Psoas muscle (tissue), 7 donors: ENCODE measurements at regions not wholly inside any gene's neighbourhood (a gene's known extent, or its start where the extent isn't known, plus 50 kb on each side); places are given as distances from the start of the nearest gene placed in this dataset.

ENCODE experiments used
- ATAC-seq, 4 donors: fragments of 200-7000 bp; cut with Tn5 transposase; one replicate each; pipeline ENCODE4 v1.9.1; 2020; ENCODE audit warnings: moderate library complexity in 3 of 4, mild to moderate bottlenecking in 2 of 4
- DNase-seq, 2 donors: peaks; one replicate each; pipeline ENCODE4 v3.0.0-alpha.2; 2020
- H3K27ac ChIP-seq: fragments of 200-600 bp; one replicate; pipeline ENCODE4 v1.8.0; 2022
- H3K27me3 ChIP-seq, 3 donors: fragments of 200-600 bp in 1 of 3; one replicate each; pipeline versions ENCODE4 v1.6.1 to v1.8.0; 2013 to 2022; ENCODE audit warnings: low read length in 2 of 3, mild to moderate bottlenecking in 2 of 3, moderate library complexity in 1 of 3; ENCODE audit not compliant: insufficient read depth in 3 of 3
- H3K36me3 ChIP-seq, 2 donors: fragments of 200-600 bp in 1 of 2; one replicate each; pipeline versions ENCODE4 v1.6.1 to v1.8.0; 2013 to 2022; ENCODE audit warnings: low read depth in 1 of 2, mild to moderate bottlenecking in 1 of 2, moderate library complexity in 1 of 2; ENCODE audit not compliant: insufficient read depth in 1 of 2
- H3K4me1 ChIP-seq: fragments of 200-600 bp; one replicate; pipeline ENCODE4 v1.8.0; 2022
- H3K4me3 ChIP-seq: fragments of 200-600 bp; one replicate; pipeline ENCODE4 v1.8.0; 2022; ENCODE audit warnings: mild to moderate bottlenecking
- H3K9me3 ChIP-seq: fragments of 200-600 bp; one replicate; pipeline ENCODE4 v1.8.0; 2022
- WGBS, 3 donors: extraction: QIAGEN DNeasy Blood & Tissue Kit; methylation state at CpG; one replicate each; pipeline versions ENCODE4 v1.1.6 to v1.1.7; 2013; 5-methylcytosine and 5-hydroxymethylcytosine counted together
- intact Hi-C, 2 donors: fragments of 100-400 bp; cut with DNase I; formaldehyde crosslinking; loops; one replicate each; pipeline versions ENCODE4 v1.11.0 to v1.14.2; 2022
- TF ChIP-seq, protein P1 (sequence below): fragments of 200-600 bp; IDR thresholded peaks from one replicate; pipeline ENCODE4 v1.8.0; 2022; ENCODE audit warnings: antibody characterized with exemption
- donor health status: healthy with polysubstance abuse.
- donor health status: DM: no; HTN: no; CAD: no; lungs with moderate emphysema.
- donor health status: Bipolar disorder and iron deficiency.
- donor health status: healthy.
- donor health status: DM: yes; HTN: yes; CAD: no.
- donor health status: DM: no; HTN: no; CAD: no.
- donor health status: DM: yes; HTN: yes; CAD: no.

DNA sequence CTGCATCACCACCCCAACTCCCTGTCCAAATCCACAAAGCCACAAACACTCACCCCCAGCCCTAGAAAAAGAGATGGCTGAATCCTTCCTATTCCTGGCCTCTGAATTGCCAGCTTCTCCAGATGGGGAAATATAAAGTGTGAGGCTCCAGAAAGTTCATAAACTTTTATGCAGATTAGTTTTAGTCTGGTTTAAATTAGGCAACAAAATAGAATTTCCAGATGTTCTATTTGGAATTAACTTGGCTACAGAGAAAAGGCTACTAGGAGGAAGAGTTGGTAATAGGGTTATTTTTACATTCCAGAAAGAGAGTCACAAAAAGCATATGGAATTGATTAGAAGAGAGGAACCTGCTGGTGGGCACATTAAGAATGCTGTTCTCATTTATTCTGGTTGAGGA, 56.0 kb downstream of the EN1 start:
- Histone ChIP-seq H3K9me3 (no peaks in the 10 kb centered on the region), H3K36me3 (no peaks in the 10 kb centered on the region), H3K4me1 (no peaks in the 10 kb centered on the region), H3K27ac (no peak overlapping the region), H3K27me3 (no peaks in the 10 kb centered on the region), H3K4me3 (no peak overlapping the region)
- ATAC-seq (no peak), DNase-seq (no peak)
- intact Hi-C loops = no loop called here
- TF ChIP-seq, protein P1, sequence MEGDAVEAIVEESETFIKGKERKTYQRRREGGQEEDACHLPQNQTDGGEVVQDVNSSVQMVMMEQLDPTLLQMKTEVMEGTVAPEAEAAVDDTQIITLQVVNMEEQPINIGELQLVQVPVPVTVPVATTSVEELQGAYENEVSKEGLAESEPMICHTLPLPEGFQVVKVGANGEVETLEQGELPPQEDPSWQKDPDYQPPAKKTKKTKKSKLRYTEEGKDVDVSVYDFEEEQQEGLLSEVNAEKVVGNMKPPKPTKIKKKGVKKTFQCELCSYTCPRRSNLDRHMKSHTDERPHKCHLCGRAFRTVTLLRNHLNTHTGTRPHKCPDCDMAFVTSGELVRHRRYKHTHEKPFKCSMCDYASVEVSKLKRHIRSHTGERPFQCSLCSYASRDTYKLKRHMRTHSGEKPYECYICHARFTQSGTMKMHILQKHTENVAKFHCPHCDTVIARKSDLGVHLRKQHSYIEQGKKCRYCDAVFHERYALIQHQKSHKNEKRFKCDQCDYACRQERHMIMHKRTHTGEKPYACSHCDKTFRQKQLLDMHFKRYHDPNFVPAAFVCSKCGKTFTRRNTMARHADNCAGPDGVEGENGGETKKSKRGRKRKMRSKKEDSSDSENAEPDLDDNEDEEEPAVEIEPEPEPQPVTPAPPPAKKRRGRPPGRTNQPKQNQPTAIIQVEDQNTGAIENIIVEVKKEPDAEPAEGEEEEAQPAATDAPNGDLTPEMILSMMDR = no peak

DNA sequence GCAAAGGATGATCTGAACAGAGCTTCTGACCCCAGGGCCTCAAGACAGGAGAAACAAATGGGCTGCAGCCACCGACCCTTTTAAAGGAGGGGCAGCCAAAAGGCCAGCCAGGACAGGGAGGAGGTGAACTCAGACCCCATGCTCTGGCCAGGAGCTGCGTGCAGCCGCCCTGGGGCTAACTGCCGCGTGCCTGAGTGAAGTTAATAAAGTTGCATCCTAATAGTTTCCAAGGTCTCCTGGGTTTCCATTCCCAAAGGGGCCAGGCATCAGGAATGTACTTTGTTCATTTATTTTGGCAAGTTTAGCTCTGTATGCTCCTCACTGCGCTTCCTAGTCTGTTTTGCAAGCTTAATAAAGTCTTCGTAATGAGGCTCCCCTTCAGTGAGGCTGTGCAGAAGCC, 60.7 kb downstream of the EN1 start:
- no peak overlapping the region for H3K27ac ChIP-seq
- intact Hi-C loops = no loop called here
- TF ChIP-seq, protein P1 = no peak
- no peaks in the 10 kb centered on the region for H3K36me3 ChIP-seq
- H3K27me3 ChIP-seq = no peaks in the 10 kb centered on the region
- no peak overlapping the region for H3K4me3 ChIP-seq
- WGBS, 3 donors = 34 to 52% (median 45%) methylated on average over 7 of the region's 7 CpGs
- H3K4me1 ChIP-seq = no peaks in the 10 kb centered on the region
- H3K9me3 ChIP-seq = no peaks in the 10 kb centered on the region
- no peak for DNase-seq
- ATAC-seq = no peak

DNA sequence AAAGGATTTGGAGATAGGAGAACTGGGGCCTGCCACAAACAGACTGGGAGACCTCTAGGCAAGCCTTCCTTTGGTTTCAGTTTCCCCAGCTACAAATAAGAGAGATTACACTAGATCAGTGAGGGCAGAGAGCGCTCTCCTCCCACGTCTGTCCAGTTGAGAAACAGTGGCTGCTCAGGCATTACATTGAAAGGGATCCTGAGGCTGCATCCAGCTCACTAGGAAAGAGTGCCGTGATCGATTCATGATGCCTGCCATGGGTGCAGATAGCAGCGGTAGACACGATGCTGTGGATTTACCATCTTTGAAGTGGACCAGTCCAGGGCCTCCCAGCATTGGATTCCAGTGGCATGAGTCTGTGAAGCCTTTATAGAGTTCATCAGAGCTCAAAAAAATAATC, 62.6 kb downstream of the EN1 start:
- H3K4me1 ChIP-seq = no peaks in the 10 kb centered on the region
- H3K9me3 ChIP-seq = no peaks in the 10 kb centered on the region
- no peak overlapping the region for H3K27ac ChIP-seq
- DNase-seq (no peak), ATAC-seq (no peak)
- TF ChIP-seq, protein P1 = no peak
- peaks cover 0 to 5% (median 0%) of the 10 kb centered on the region in 3 donors for H3K27me3 ChIP-seq
- WGBS, 3 donors = 83 to 84% (median 83%) methylated on average over 6 of the region's 6 CpGs
- H3K36me3 ChIP-seq = no peaks in the 10 kb centered on the region
- intact Hi-C loops = no loop called here
- no peak overlapping the region for H3K4me3 ChIP-seq

DNA sequence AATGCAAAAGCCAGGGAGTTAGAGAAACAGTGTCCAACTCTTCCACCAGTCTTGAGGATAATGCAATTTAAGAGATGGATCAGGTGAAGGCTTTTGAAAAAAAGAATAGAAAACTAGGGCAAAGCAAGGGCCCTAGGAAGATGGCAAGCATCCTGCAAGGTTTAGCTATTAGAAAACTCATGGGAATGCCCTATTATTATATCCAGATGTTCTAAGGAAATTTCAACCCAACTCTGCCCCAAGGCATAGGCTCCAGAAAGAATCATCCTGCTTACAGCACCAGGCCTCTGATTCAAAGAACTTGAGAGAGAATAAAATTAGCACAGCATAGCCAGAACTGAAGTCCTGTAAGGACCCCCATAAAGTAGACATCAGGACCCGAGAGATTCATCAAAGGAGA, 68.1 kb downstream of the EN1 start:
- Histone ChIP-seq H3K4me1 (no peaks in the 10 kb centered on the region), H3K27me3 (peaks cover 0 to 6% (median 5%) of the 10 kb centered on the region in 3 donors), H3K9me3 (no peaks in the 10 kb centered on the region), H3K27ac (no peak overlapping the region), H3K4me3 (no peak overlapping the region), H3K36me3 (no peaks in the 10 kb centered on the region)
- TF ChIP-seq, protein P1 = no peak
- intact Hi-C loops = no loop called here
- ATAC-seq (no peak), DNase-seq (no peak)
- WGBS, 3 donors = 60 to 77% (median 68%) methylated on average over 1 of the region's 1 CpG

DNA sequence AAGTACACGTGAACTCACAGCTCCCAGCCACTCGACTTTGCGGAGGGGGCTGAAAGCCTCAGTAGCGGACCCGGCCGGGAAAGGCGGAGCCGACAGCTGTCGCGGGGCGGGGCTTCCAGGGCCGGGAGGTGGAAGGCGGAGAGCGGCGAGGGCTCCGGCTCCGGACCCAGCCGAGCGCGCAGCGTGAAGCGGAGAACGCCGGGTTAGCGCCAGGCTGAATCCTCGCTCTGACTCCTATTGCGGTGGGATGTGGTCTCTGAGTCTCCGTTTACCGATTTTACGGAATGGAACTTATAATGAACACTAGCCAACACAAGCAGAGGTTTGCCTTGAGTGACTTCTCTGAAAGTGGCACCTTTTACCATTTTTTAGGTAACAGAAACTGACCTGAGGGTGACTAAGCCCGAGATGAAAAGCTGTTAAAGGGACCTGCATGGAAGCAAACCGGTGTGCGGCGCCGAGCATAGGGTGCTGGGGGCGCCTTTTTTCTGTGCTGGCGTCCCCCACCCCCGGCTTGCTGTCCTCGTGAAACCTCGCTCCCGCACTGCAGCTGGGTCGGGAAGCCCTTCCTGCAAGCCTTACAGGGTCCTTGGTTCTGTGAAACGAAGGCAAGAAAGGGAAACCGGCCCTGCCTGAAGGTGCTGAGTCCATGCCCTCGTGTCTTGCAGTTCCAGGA, 72.9 kb downstream of the EN1 start:
- Histone ChIP-seq H3K36me3 (no peaks in the 10 kb centered on the region), H3K27me3 (peaks cover 0 to 30% (median 5%) of the 10 kb centered on the region in 3 donors), H3K4me3 (peak overlapping the region; percentile 71), H3K9me3 (no peaks in the 10 kb centered on the region), H3K27ac (no peak overlapping the region), H3K4me1 (no peaks in the 10 kb centered on the region)
- TF ChIP-seq, protein P1 = no peak
- peak; percentile 71 to 77 for DNase-seq
- 0 to 1% (median 1%) methylated on average over 45 of the region's 45 CpGs for WGBS, 3 donors
- intact Hi-C loops = loop anchor here in 1 of 2 donors (5.0 kb wide), 1 partner anchor 68 kb away; no protein-coding TSS in a partner anchor
- peak; percentile 90 to 99 (median 92) for ATAC-seq
